Fibroblast of mammary gland (primary cell): ENCODE measurements at regions not wholly inside any gene's neighbourhood (a gene's known extent, or its start where the extent isn't known, plus 50 kb on each side); places are given as distances from the start of the nearest gene placed in this dataset.
"Not testable (repeated sequence)": the region's sequence is repeated elsewhere in the genome, so short reads cannot be mapped to it uniquely, and the experiment has no call there.

Source experiments
- DNase-seq: peaks from one replicate; pipeline ENCODE4 v3.0.0-alpha.2; 2010; ENCODE audit warnings: low read depth
- H3K4me3 ChIP-seq: 2 replicates; pipeline ENCODE4 v1.5.1; 2011; ENCODE audit warnings: low read depth, mild to moderate bottlenecking, low read length, moderate library complexity; ENCODE audit not compliant: control insufficient read depth
- TF ChIP-seq, protein P1 (sequence below): conservative IDR thresholded peaks from 2 replicates; pipeline ENCODE4 v1.5.1; 2011; ENCODE audit warnings: low read depth, low read length, inconsistent platforms; ENCODE audit not compliant: control insufficient read depth, insufficient read depth

DNA sequence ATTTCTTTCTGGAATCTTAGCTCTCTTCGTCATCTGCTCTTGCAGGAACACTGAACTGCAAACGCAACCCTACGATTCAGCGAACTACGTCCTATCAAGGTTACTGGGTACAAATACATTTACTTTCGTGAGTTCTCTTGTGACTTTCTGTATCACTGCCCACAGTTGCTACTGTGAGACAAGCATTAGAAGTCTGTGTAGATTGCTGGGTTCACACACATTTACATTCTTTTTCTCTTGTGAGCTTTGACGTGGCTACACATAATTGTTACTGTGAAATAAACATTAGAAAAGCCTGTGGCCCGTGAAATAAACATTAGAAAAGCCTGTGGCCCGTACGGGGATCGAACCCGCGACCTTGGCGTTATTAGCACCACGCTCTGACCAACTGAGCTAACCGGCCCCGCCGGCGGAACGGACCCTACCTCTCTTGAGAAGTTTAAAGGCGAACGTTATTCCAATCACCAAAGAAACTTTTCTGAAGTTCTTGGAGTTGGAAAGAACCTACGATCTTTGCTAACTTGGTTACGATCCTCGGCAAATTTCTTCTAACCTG is 61.2 kb upstream of the ZNF322 start:
- DNase-seq, H3K4me3 ChIP-seq: not testable (repeated sequence)

- DNase-seq, H3K4me3 ChIP-seq: not testable (repeated sequence)
These were observed 70.6 kb upstream of the ZNF322 start for GRCh38 chr6:26730019-26730766.

- not testable (repeated sequence) for H3K4me3 ChIP-seq, DNase-seq
These were observed 75.4 kb upstream of the ZNF322 start for GRCh38 chr6:26734776-26735472.

DNA sequence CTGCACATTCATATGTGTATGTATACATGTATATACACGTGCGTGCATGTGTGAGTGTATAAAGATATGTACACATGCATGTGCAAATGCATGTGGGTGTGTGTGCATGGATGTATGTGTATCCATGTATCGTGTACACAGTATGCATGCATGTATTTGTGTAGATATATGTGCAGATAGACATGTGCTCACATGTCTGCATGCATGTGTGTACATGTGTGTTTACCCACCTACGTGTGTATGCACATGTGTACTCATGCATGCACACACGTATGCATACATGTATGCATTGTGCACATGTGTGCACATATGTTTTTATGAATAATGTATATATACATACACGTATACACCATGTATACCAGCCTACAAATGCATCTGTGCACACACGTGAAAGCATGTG is 80.3 kb upstream of the ZNF322 start:
- no peak for DNase-seq

DNA sequence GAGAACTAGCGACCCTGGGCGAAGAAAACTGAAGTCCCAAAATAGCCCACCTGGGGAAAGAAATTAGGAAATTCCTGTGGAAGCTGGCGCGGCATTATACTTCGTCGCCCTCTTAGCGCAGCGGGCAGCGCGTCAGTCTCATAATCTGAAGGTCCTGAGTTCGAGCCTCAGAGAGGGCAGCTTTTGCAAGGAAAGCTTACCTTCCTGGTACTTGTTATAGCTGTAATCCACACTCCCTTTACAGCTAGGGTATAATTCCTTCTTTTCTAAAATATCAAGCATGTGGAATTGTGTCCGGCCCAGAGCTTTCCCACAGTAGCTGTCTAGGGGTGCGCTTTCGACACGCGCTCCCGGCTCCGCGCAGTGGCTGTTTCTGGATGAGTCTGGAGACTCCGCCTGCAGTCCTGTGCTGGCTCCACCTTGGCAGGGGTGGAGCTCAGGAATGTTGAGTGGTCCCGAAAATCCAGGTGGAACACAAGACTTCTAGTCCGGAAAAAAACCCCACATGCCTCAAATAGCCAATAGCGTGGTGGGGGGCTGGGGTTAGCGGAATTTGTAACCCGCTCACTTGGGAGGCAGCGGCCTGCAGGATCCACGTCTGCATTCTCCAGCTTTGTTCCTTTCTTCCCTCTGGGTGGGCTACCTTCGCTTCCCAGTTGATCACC is 83.7 kb upstream of the ZNF322 start:
- peak; percentile 81 for DNase-seq
- TF ChIP-seq, protein P1, sequence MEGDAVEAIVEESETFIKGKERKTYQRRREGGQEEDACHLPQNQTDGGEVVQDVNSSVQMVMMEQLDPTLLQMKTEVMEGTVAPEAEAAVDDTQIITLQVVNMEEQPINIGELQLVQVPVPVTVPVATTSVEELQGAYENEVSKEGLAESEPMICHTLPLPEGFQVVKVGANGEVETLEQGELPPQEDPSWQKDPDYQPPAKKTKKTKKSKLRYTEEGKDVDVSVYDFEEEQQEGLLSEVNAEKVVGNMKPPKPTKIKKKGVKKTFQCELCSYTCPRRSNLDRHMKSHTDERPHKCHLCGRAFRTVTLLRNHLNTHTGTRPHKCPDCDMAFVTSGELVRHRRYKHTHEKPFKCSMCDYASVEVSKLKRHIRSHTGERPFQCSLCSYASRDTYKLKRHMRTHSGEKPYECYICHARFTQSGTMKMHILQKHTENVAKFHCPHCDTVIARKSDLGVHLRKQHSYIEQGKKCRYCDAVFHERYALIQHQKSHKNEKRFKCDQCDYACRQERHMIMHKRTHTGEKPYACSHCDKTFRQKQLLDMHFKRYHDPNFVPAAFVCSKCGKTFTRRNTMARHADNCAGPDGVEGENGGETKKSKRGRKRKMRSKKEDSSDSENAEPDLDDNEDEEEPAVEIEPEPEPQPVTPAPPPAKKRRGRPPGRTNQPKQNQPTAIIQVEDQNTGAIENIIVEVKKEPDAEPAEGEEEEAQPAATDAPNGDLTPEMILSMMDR, result no peak
- peak overlapping the region; percentile 31 for H3K4me3 ChIP-seq

More for the DNA sequence above, 80.3 kb upstream of the ZNF322 start:
- TF ChIP-seq, protein P1, result no peak
- H3K4me3 ChIP-seq, result no peak overlapping the region

- TF ChIP-seq, protein P1, result no peak
- peak overlapping the region; percentile 31 for H3K4me3 ChIP-seq
- DNase-seq, result no peak
These were observed 84.6 kb upstream of the ZNF322 start for GRCh38 chr6:26743941-26744699.

DNA sequence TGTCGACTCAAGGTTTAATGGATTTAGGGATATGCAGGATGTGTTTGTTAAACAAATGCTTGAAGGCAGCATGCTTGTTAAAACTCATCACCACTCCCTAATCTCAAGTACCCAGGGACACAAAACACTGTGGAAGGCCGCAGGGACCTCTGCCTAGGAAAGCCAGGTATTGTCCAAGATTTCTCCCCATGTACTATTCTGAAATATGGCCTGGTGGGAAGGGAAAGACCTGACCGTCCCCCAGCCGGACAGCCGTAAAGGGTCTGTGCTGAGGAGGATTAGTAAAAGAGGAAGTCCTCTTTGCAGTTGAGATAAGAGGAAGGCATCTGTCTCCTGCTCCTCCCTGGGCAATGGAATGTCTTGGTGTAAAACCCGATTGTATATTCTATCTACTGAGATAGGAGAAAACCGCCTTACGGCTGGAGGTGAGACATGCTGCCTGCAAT is 85.3 kb upstream of the ZNF322 start:
- DNase-seq, H3K4me3 ChIP-seq: not testable (repeated sequence)

GRCh38 chr6:26745964-26746363 is 86.4 kb upstream of the ZNF322 start:
- not testable (repeated sequence) for H3K4me3 ChIP-seq, DNase-seq

DNA sequence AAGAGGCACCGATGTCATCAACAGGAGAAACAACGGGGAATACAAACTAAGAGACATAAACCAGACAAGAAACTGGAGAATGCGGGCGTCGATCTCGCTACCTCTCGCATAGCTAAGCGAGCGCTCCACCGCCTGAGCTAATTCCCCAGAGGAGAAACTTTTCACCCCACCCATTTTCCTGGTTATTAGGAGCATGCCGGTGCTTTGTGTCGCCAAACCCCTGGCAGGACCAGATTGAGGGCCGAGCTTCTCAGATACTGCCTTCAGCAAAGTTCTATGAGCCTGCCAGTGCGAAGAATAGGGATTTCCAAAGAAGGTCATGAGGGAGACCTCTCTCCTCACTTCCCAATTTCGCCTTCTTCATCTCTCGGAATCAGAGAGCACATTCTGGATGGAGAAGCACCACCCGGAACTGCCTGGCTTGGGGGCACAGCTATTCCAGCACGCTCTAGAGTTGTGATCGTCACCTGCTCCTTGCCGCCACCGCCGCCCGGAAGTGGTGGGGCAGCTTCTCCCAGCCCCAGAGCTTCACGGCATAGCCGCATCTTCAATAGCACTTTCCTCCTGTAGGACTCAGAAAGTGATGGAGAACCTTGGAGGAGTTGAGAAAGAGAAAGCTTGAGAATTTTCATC is 89.7 kb upstream of the ZNF322 start:
- peak overlapping the region; percentile 12 for H3K4me3 ChIP-seq
- peak; percentile 46 for DNase-seq

GRCh38 chr6:26749759-26750126 is 90.2 kb upstream of the ZNF322 start:
- DNase-seq, result peak; percentile 55
- not testable (repeated sequence) for H3K4me3 ChIP-seq
